A673 (cell line): ENCODE measurements at regions not wholly inside any gene's neighbourhood (a gene's known extent, or its start where the extent isn't known, plus 50 kb on each side); places are given as distances from the start of the nearest gene placed in this dataset.
A peak's percentile ranks its signal among the peaks of the same experiment; 100 is the strongest.

Experiments
- BruUV-seq: library from RNA; stranded (reverse); fragments of 400-500 nt; replicated peaks from 2 replicates; lab custom pipeline; 2021; lab: Mats Ljungman, UMichigan
- CTCF ChIA-PET: fragments of 300-600 bp; sonication (Branson Sonifier 250); formaldehyde crosslinking; loops from one replicate; lab custom pipeline; 2022; ENCODE audit warnings: antibody characterized with exemption; lab: Charles Lee
- POLR2A ChIA-PET: fragments of 300-600 bp; sonication (Branson Sonifier 250); formaldehyde crosslinking; loops from one replicate; lab custom pipeline; 2022; ENCODE audit warnings: antibody characterized with exemption; ENCODE audit not compliant: low non-redundant PET; lab: Charles Lee
- DNase-seq: peaks from one replicate; pipeline ENCODE4 v3.0.0-alpha.2; 2015; ENCODE audit warnings: low spot score
- H3K27ac ChIP-seq: fragments of 200-600 bp; sonication (generic); 2 replicates; pipeline ENCODE4 v1.5.1; 2016; ENCODE audit warnings: mixed run types, low read depth, mild to moderate bottlenecking, mixed read lengths, antibody characterized with exemption, low read length; ENCODE audit not compliant: poor library complexity, severe bottlenecking
- H3K27me3 ChIP-seq: fragments of 200-600 bp; sonication (generic); replicated peaks from 2 replicates; pipeline ENCODE4 v1.6.1; 2017; ENCODE audit warnings: mixed run types, low read depth, mild to moderate bottlenecking, mixed read lengths, antibody characterized with exemption, low read length; ENCODE audit not compliant: insufficient read depth, poor library complexity
- H3K36me3 ChIP-seq: fragments of 200-600 bp; sonication (generic); 2 replicates; pipeline ENCODE4 v1.6.1; 2016; ENCODE audit warnings: mixed run types, mild to moderate bottlenecking, mixed read lengths, antibody characterized with exemption, low read length; ENCODE audit not compliant: insufficient read depth, poor library complexity, severe bottlenecking
- H3K4me1 ChIP-seq: fragments of 200-600 bp; sonication (generic); 2 replicates; pipeline ENCODE4 v1.6.1; 2017; ENCODE audit warnings: mixed run types, mild to moderate bottlenecking, mixed read lengths, antibody characterized with exemption, low read length; ENCODE audit not compliant: insufficient read depth, poor library complexity, severe bottlenecking
- H3K4me3 ChIP-seq: fragments of 200-600 bp; sonication (generic); 2 replicates; pipeline ENCODE4 v1.5.1; 2016; ENCODE audit warnings: low read depth, mixed run types, mild to moderate bottlenecking, mixed read lengths, low read length; ENCODE audit not compliant: poor library complexity, severe bottlenecking
- H3K9me3 ChIP-seq: fragments of 200-600 bp; sonication (generic); 2 replicates; pipeline ENCODE4 v1.6.1; 2016; ENCODE audit warnings: mixed run types, low read depth, mild to moderate bottlenecking, mixed read lengths, antibody characterized with exemption, low read length; ENCODE audit not compliant: poor library complexity, severe bottlenecking
- EZH2 ChIP-seq: fragments of 200-600 bp; sonication (generic); IDR thresholded peaks from 2 replicates; pipeline ENCODE4 v1.6.1; 2017; ENCODE audit warnings: borderline replicate concordance, low read depth, mild to moderate bottlenecking, mixed read lengths, antibody characterized with exemption, low read length; ENCODE audit not compliant: poor library complexity, severe bottlenecking
- intact Hi-C: fragments of 100-400 bp; cut with micrococcal nuclease; formaldehyde crosslinking; loops from one replicate; pipeline ENCODE4 v1.10.0; 2022; ENCODE audit not compliant: unreplicated experiment
- TF ChIP-seq, protein P1 (sequence below): fragments of 300-800, 200-600 bp; sonication (generic); conservative IDR thresholded peaks from 2 replicates; pipeline ENCODE4 v1.5.1; 2017; ENCODE audit warnings: low read depth, mild to moderate bottlenecking, antibody characterized with exemption, low read length, moderate library complexity, mixed read lengths

DNA sequence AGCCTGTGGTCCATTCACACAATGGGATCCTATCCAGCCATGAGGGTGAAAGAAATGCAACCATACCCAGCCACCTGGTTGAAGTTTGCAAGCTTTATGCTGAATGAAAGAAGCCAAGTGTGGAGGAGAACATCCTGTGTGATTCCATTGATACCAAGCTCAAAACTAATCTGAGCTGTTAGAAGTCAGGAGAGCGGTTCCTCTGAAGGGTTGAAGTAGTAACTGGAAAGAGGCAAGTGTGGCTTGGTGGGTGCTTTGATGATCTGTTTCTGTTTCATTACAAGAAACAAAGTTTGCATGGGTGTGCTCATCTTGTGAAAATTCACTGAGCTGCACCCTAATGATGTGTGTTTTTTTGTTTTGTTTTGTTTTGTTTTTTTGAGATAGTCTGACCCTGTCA lies 99.4 kb downstream of the SALL1 start:
- no TSS peak for BruUV-seq
- no peaks in the 10 kb centered on the region for H3K9me3 ChIP-seq
- TF ChIP-seq, protein P1, sequence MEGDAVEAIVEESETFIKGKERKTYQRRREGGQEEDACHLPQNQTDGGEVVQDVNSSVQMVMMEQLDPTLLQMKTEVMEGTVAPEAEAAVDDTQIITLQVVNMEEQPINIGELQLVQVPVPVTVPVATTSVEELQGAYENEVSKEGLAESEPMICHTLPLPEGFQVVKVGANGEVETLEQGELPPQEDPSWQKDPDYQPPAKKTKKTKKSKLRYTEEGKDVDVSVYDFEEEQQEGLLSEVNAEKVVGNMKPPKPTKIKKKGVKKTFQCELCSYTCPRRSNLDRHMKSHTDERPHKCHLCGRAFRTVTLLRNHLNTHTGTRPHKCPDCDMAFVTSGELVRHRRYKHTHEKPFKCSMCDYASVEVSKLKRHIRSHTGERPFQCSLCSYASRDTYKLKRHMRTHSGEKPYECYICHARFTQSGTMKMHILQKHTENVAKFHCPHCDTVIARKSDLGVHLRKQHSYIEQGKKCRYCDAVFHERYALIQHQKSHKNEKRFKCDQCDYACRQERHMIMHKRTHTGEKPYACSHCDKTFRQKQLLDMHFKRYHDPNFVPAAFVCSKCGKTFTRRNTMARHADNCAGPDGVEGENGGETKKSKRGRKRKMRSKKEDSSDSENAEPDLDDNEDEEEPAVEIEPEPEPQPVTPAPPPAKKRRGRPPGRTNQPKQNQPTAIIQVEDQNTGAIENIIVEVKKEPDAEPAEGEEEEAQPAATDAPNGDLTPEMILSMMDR: no peak
- TF ChIP-seq EZH2: no peak
- no peak overlapping the region for H3K4me3 ChIP-seq
- H3K27me3 ChIP-seq: peaks cover 16% of the 10 kb centered on the region
- intact Hi-C loops: no loop called here
- ChIA-PET POLR2A (no interaction called here), CTCF (no interaction called here)
- no peak overlapping the region for H3K27ac ChIP-seq
- H3K36me3 ChIP-seq: no peaks in the 10 kb centered on the region
- DNase-seq: no peak
- no peaks in the 10 kb centered on the region for H3K4me1 ChIP-seq

DNA sequence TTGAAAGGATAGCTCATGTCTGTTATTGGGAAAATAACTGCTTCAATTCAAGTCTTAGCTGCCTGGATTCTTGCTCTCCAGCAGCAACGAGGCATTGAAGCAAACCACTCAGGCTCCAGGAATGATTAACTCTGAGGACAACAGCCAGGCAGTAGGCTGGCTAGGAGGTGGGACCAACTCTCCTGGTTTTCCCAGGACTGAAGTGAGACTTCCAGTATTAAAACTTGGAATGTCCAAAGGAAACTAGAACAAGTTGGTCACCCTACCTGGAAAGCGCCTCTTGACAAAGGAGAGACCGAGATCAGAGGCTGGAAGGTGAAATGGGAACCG lies 100.7 kb downstream of the SALL1 start:
- no TSS peak for BruUV-seq
- no peaks in the 10 kb centered on the region for H3K36me3 ChIP-seq
- H3K4me3 ChIP-seq: no peak overlapping the region
- ChIA-PET POLR2A (no interaction called here), CTCF (no interaction called here)
- H3K4me1 ChIP-seq: no peaks in the 10 kb centered on the region
- no peak overlapping the region for H3K27ac ChIP-seq
- TF ChIP-seq EZH2: no peak
- TF ChIP-seq, protein P1: no peak
- peaks cover 2% of the 10 kb centered on the region for H3K27me3 ChIP-seq
- no peak for DNase-seq
- intact Hi-C loops: no loop called here
- H3K9me3 ChIP-seq: no peaks in the 10 kb centered on the region

DNA sequence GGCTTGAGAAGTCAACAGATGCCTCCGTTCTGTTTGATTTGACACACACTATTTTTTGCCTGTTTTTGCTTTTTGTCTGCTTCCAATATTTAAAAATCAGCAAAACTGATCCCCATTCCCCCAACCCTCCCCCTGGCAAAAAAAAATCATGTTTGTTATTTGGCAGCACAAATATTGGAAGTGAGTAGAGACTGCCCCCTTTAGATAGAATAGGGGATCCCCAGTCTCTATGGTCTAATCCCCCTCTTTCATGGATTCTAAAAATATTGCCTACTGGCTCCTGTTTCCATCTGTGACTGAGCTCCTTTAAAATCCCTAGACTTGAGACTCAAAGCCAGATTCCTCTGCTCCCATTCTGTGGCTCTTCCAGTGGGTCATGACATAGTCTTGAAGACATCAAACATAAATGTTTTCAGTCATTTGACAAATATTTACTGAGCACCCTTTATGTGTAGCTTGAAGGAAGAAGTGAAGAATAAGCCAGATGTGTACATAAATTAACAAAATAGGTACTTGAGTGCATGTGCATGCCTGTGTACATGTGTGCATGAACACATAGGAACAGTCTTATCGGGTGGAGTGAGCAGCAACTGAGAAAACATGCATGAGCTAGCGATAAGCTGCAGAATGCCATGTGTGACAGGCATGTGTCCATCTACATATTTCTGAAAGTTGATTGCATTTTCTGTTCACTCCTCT lies 101.2 kb downstream of the SALL1 start:
- no peak overlapping the region for H3K27ac ChIP-seq
- no peaks in the 10 kb centered on the region for H3K36me3 ChIP-seq
- intact Hi-C loops: no loop called here
- H3K9me3 ChIP-seq: no peaks in the 10 kb centered on the region
- ChIA-PET POLR2A (no interaction called here), CTCF (no interaction called here)
- TF ChIP-seq, protein P1: 0 out of 2 replicates have a peak, but pooled peaks have one; percentile 22
- TF ChIP-seq EZH2: no peak
- H3K4me1 ChIP-seq: no peaks in the 10 kb centered on the region
- no peak overlapping the region for H3K4me3 ChIP-seq
- no peak for DNase-seq
- H3K27me3 ChIP-seq: no peaks in the 10 kb centered on the region
- BruUV-seq: no TSS peak
